Uterus (tissue), 2 donors: ENCODE measurements at regions not wholly inside any gene's neighbourhood (a gene's known extent, or its start where the extent isn't known, plus 50 kb on each side); places are given as distances from the start of the nearest gene placed in this dataset.

Source experiments
- CTCF ChIP-seq, 4 experiments: fragments of 200-600 bp in 2 of 4; fragments of 450-650 bp in 2 of 4; sonication (generic) in 2 of 4; IDR thresholded peaks; one replicate each; pipeline ENCODE4 v1.5.1; 2016 to 2019; ENCODE audit warnings: antibody characterized with exemption in 4 of 4, mild to moderate bottlenecking in 2 of 4, moderate library complexity in 1 of 4
- POLR2A ChIP-seq, 2 donors: fragments of 450-650 bp; IDR thresholded peaks; one replicate each; pipeline ENCODE4 v1.6.1; 2016; ENCODE audit warnings: antibody characterized with exemption in 2 of 2, mild to moderate bottlenecking in 1 of 2, moderate library complexity in 1 of 2

GRCh38 chr6:14807971-14808370, 437.9 kb upstream of the JARID2 start:
- TF ChIP-seq CTCF (IDR thresholded peaks at IDR 0.05) (no peak), POLR2A (IDR thresholded peaks at IDR 0.05) (no peak)
